ENCODE measurements at regions not wholly inside any gene's neighbourhood (a gene's known extent, or its start where the extent isn't known, plus 50 kb on each side); places are given as distances from the start of the nearest gene placed in this dataset.

- Mint-ChIP-seq H3K4me3 (ENCODE audit: unreplicated experiment) (no peak overlapping the region), H3K36me3 (ENCODE audit: unreplicated experiment) (no peaks in the 10 kb centered on the region), H3K4me1 (ENCODE audit: unreplicated experiment) (no peaks in the 10 kb centered on the region), H3K27ac (ENCODE audit: unreplicated experiment) (no peak overlapping the region), H3K27me3 (ENCODE audit: unreplicated experiment) (no peaks in the 10 kb centered on the region), H3K9me3 (ENCODE audit: unreplicated experiment) (no peaks in the 10 kb centered on the region)
- no peak for TF ChIP-seq CTCF (IDR thresholded peaks at IDR 0.05)
- DNase-seq (ENCODE audit: extremely low spot score, unreplicated experiment), result no peak
Observed at GRCh38 chr12:13584541-13584940, 388.0 kb downstream of the EMP1 start.

- Mint-ChIP-seq H3K27ac (ENCODE audit: unreplicated experiment) (no peak overlapping the region), H3K27me3 (ENCODE audit: unreplicated experiment) (no peaks in the 10 kb centered on the region), H3K36me3 (ENCODE audit: unreplicated experiment) (no peaks in the 10 kb centered on the region), H3K4me1 (ENCODE audit: unreplicated experiment) (no peaks in the 10 kb centered on the region), H3K9me3 (ENCODE audit: unreplicated experiment) (no peaks in the 10 kb centered on the region), H3K4me3 (ENCODE audit: unreplicated experiment) (no peak overlapping the region)
- no peak for DNase-seq (ENCODE audit: extremely low spot score, unreplicated experiment)
- no peak for TF ChIP-seq CTCF (IDR thresholded peaks at IDR 0.05)
Observed at GRCh38 chr12:13583630-13584029, 387.1 kb downstream of the EMP1 start.

GRCh38 chr12:13582421-13582820 lies 385.9 kb downstream of the EMP1 start:
- Mint-ChIP-seq H3K27ac (ENCODE audit: unreplicated experiment) (no peak overlapping the region), H3K4me3 (ENCODE audit: unreplicated experiment) (no peak overlapping the region), H3K36me3 (ENCODE audit: unreplicated experiment) (no peaks in the 10 kb centered on the region), H3K27me3 (ENCODE audit: unreplicated experiment) (no peaks in the 10 kb centered on the region), H3K9me3 (ENCODE audit: unreplicated experiment) (no peaks in the 10 kb centered on the region), H3K4me1 (ENCODE audit: unreplicated experiment) (no peaks in the 10 kb centered on the region)
- no peak for TF ChIP-seq CTCF (IDR thresholded peaks at IDR 0.05)
- DNase-seq (ENCODE audit: extremely low spot score, unreplicated experiment), result no peak

- Mint-ChIP-seq H3K27me3 (ENCODE audit: unreplicated experiment) (no peaks in the 10 kb centered on the region), H3K9me3 (ENCODE audit: unreplicated experiment) (no peaks in the 10 kb centered on the region), H3K4me3 (ENCODE audit: unreplicated experiment) (no peak overlapping the region), H3K36me3 (ENCODE audit: unreplicated experiment) (no peaks in the 10 kb centered on the region), H3K27ac (ENCODE audit: unreplicated experiment) (no peak overlapping the region), H3K4me1 (ENCODE audit: unreplicated experiment) (no peaks in the 10 kb centered on the region)
- DNase-seq (ENCODE audit: extremely low spot score, unreplicated experiment), result no peak
- TF ChIP-seq CTCF (IDR thresholded peaks at IDR 0.05), result no peak
Observed at GRCh38 chr12:13581031-13581430, 384.5 kb downstream of the EMP1 start.

GRCh38 chr12:13580206-13580605 lies 383.7 kb downstream of the EMP1 start:
- Mint-ChIP-seq H3K27me3 (ENCODE audit: unreplicated experiment) (no peaks in the 10 kb centered on the region), H3K4me3 (ENCODE audit: unreplicated experiment) (no peak overlapping the region), H3K9me3 (ENCODE audit: unreplicated experiment) (no peaks in the 10 kb centered on the region), H3K36me3 (ENCODE audit: unreplicated experiment) (no peaks in the 10 kb centered on the region), H3K4me1 (ENCODE audit: unreplicated experiment) (no peaks in the 10 kb centered on the region), H3K27ac (ENCODE audit: unreplicated experiment) (no peak overlapping the region)
- TF ChIP-seq CTCF (IDR thresholded peaks at IDR 0.05), result no peak
- no peak for DNase-seq (ENCODE audit: extremely low spot score, unreplicated experiment)

Measured in osteocyte (in vitro differentiated cells).